ENCODE measurements at regions not wholly inside any gene's neighbourhood (a gene's known extent, or its start where the extent isn't known, plus 50 kb on each side); places are given as distances from the start of the nearest gene placed in this dataset.
"Not testable (repeated sequence)": the region's sequence is repeated elsewhere in the genome, so short reads cannot be mapped to it uniquely, and the experiment has no call there.

- not testable (repeated sequence) for DNase-seq
These were observed 374.8 kb downstream of the CNTNAP3B start for GRCh38 chr9:41754403-41754802.

GRCh38 chr9:41741897-41742296 lies 387.3 kb downstream of the CNTNAP3B start:
- not testable (repeated sequence) for DNase-seq

GRCh38 chr9:41741173-41741572 lies 388.1 kb downstream of the CNTNAP3B start:
- not testable (repeated sequence) for DNase-seq

- DNase-seq: not testable (repeated sequence)
These were observed 390.5 kb downstream of the CNTNAP3B start for GRCh38 chr9:41738681-41739080.

GRCh38 chr9:41699190-41699589 lies 430.0 kb downstream of the CNTNAP3B start:
- DNase-seq: not testable (repeated sequence)

- DNase-seq: not testable (repeated sequence)
These were observed 432.1 kb downstream of the CNTNAP3B start for GRCh38 chr9:41697080-41697479.

GRCh38 chr9:41679312-41679711 lies 449.9 kb downstream of the CNTNAP3B start:
- DNase-seq: not testable (repeated sequence)

GRCh38 chr9:41663497-41664036 lies 465.7 kb downstream of the CNTNAP3B start:
- not testable (repeated sequence) for DNase-seq

- DNase-seq: not testable (repeated sequence)
These were observed 469.6 kb upstream of the ZNG1F start for GRCh38 chr9:41658706-41659105.

GRCh38 chr9:41658116-41658515 lies 469.0 kb upstream of the ZNG1F start:
- not testable (repeated sequence) for DNase-seq

- DNase-seq: not testable (repeated sequence)
These were observed 468.0 kb upstream of the ZNG1F start for GRCh38 chr9:41657141-41657540.

- not testable (repeated sequence) for DNase-seq
These were observed 466.0 kb upstream of the ZNG1F start for GRCh38 chr9:41655071-41655554.

- DNase-seq: not testable (repeated sequence)
These were observed 465.2 kb upstream of the ZNG1F start for GRCh38 chr9:41654349-41654748.

- not testable (repeated sequence) for DNase-seq
These were observed 464.6 kb upstream of the ZNG1F start for GRCh38 chr9:41653560-41654340.

- not testable (repeated sequence) for DNase-seq
These were observed 463.7 kb upstream of the ZNG1F start for GRCh38 chr9:41652800-41653199.

GRCh38 chr9:41652100-41652713 lies 463.1 kb upstream of the ZNG1F start:
- DNase-seq: not testable (repeated sequence)

- not testable (repeated sequence) for DNase-seq
These were observed 461.0 kb upstream of the ZNG1F start for GRCh38 chr9:41650086-41650485.

GRCh38 chr9:41648564-41648963 lies 459.4 kb upstream of the ZNG1F start:
- DNase-seq: peak; percentile 27

GRCh38 chr9:41646246-41646645 lies 457.1 kb upstream of the ZNG1F start:
- DNase-seq: not testable (repeated sequence)

- DNase-seq: peak; percentile 69
These were observed 454.6 kb upstream of the ZNG1F start for GRCh38 chr9:41643571-41644279.

- DNase-seq: not testable (repeated sequence)
These were observed 444.6 kb upstream of the ZNG1F start for GRCh38 chr9:41633726-41634125.

GRCh38 chr9:41623666-41624065 lies 434.5 kb upstream of the ZNG1F start:
- DNase-seq: not testable (repeated sequence)

- not testable (repeated sequence) for DNase-seq
These were observed 430.1 kb upstream of the ZNG1F start for GRCh38 chr9:41619254-41619653.

All from activated CD4-positive, alpha-beta T cell treated with anti-CD3 and anti-CD28 coated beads, Interleukin-10, Interleukin-2, amounts not matched to agents 100 ng/mL and 50 ng/mL, durations not matched to agents 16 hours and 8 hours (primary cell).